ENCODE measurements at regions not wholly inside any gene's neighbourhood (a gene's known extent, or its start where the extent isn't known, plus 50 kb on each side); places are given as distances from the start of the nearest gene placed in this dataset.

GRCh38 chr12:61412201-61412600 is 848.0 kb upstream of the USP15 start:
- DNase-seq (ENCODE audit: low read depth in 2 of 2): no peak

GRCh38 chr12:61414470-61414869 is 845.7 kb upstream of the USP15 start:
- no peak for DNase-seq (ENCODE audit: low read depth in 2 of 2)

GRCh38 chr12:61422786-61423185 is 837.4 kb upstream of the USP15 start:
- DNase-seq (ENCODE audit: low read depth in 2 of 2): no peak

GRCh38 chr12:61452076-61452475 is 808.1 kb upstream of the USP15 start:
- no peak for DNase-seq (ENCODE audit: low read depth in 2 of 2)

GRCh38 chr12:61487728-61488127 is 772.5 kb upstream of the USP15 start:
- no peak for DNase-seq (ENCODE audit: low read depth in 2 of 2)

GRCh38 chr12:61490526-61491498 is 769.4 kb upstream of the USP15 start:
- DNase-seq (ENCODE audit: low read depth in 2 of 2): no peak

- no peak for DNase-seq (ENCODE audit: low read depth in 2 of 2)
Measured at GRCh38 chr12:61502179-61502578, 758.0 kb upstream of the USP15 start.

GRCh38 chr12:61504396-61505080 is 755.7 kb upstream of the USP15 start:
- DNase-seq (ENCODE audit: low read depth in 2 of 2): no peak

- no peak for DNase-seq (ENCODE audit: low read depth in 2 of 2)
Measured at GRCh38 chr12:61513499-61513898, 746.7 kb upstream of the USP15 start.

GRCh38 chr12:61514016-61514415 is 746.2 kb upstream of the USP15 start:
- DNase-seq (ENCODE audit: low read depth in 2 of 2): no peak

GRCh38 chr12:61521258-61521657 is 738.9 kb upstream of the USP15 start:
- no peak for DNase-seq (ENCODE audit: low read depth in 2 of 2)

GRCh38 chr12:61523276-61523992 is 736.8 kb upstream of the USP15 start:
- DNase-seq (ENCODE audit: low read depth in 2 of 2): no peak

GRCh38 chr12:61524851-61525250 is 735.4 kb upstream of the USP15 start:
- no peak for DNase-seq (ENCODE audit: low read depth in 2 of 2)

- no peak for DNase-seq (ENCODE audit: low read depth in 2 of 2)
Measured at GRCh38 chr12:61525331-61525730, 734.9 kb upstream of the USP15 start.

GRCh38 chr12:61530456-61530855 is 729.7 kb upstream of the USP15 start:
- no peak for DNase-seq (ENCODE audit: low read depth in 2 of 2)

GRCh38 chr12:61531195-61531594 is 729.0 kb upstream of the USP15 start:
- no peak for DNase-seq (ENCODE audit: low read depth in 2 of 2)

- DNase-seq (ENCODE audit: low read depth in 2 of 2): no peak
Measured at GRCh38 chr12:61536117-61536516, 724.1 kb upstream of the USP15 start.

- no peak for DNase-seq (ENCODE audit: low read depth in 2 of 2)
Measured at GRCh38 chr12:61536525-61536924, 723.7 kb upstream of the USP15 start.

GRCh38 chr12:61538951-61539350 is 721.3 kb upstream of the USP15 start:
- no peak for DNase-seq (ENCODE audit: low read depth in 2 of 2)

- DNase-seq (ENCODE audit: low read depth in 2 of 2): no peak
Measured at GRCh38 chr12:61542551-61542950, 717.7 kb upstream of the USP15 start.

GRCh38 chr12:61546296-61546695 is 713.9 kb upstream of the USP15 start:
- DNase-seq (ENCODE audit: low read depth in 2 of 2): no peak

GRCh38 chr12:61553091-61553490 is 707.1 kb upstream of the USP15 start:
- DNase-seq (ENCODE audit: low read depth in 2 of 2): no peak

Measured in fibroblast of skin of left quadriceps (primary cell).